HG02885 (cell line): ENCODE measurements at regions not wholly inside any gene's neighbourhood (a gene's known extent, or its start where the extent isn't known, plus 50 kb on each side); places are given as distances from the start of the nearest gene placed in this dataset.
A peak's percentile ranks its signal among the peaks of the same experiment; 100 is the strongest.

Source experiments
- ATAC-seq: cut with Tn5 transposase; IDR thresholded peaks from one replicate; pipeline ENCODE4 v1.9.1; 2021; ENCODE audit warnings: mild to moderate bottlenecking; ENCODE audit not compliant: unreplicated experiment, poor library complexity

- no peak for ATAC-seq
Measured at GRCh38 chr13:31955101-31955500, 76.5 kb upstream of the FRY start.

GRCh38 chr13:31955741-31956140 is 75.8 kb upstream of the FRY start:
- no peak for ATAC-seq

GRCh38 chr13:31956980-31957644 is 74.5 kb upstream of the FRY start:
- ATAC-seq = no peak

- ATAC-seq = no peak
Measured at GRCh38 chr13:31957772-31958171, 73.8 kb upstream of the FRY start.

- ATAC-seq = no peak
Measured at GRCh38 chr13:31962731-31963370, 68.7 kb upstream of the FRY start.

GRCh38 chr13:31963631-31964030 is 67.9 kb upstream of the FRY start:
- no peak for ATAC-seq

- no peak for ATAC-seq
Measured at GRCh38 chr13:31964168-31964567, 67.4 kb upstream of the FRY start.

- ATAC-seq = peak; percentile 98
Measured at GRCh38 chr13:31965361-31966066, 66.1 kb upstream of the FRY start.

- no peak for ATAC-seq
Measured at GRCh38 chr13:31967155-31967554, 64.4 kb upstream of the FRY start.

GRCh38 chr13:31968473-31968872 is 63.1 kb upstream of the FRY start:
- no peak for ATAC-seq

GRCh38 chr13:31970231-31970930 is 61.2 kb upstream of the FRY start:
- ATAC-seq = no peak

- no peak for ATAC-seq
Measured at GRCh38 chr13:31972453-31972852, 59.1 kb upstream of the FRY start.

- no peak for ATAC-seq
Measured at GRCh38 chr13:31978021-31978420, 53.6 kb upstream of the FRY start.

GRCh38 chr13:31980830-31981229 is 50.7 kb upstream of the FRY start:
- ATAC-seq = no peak
